IPS-NIHi7 (cell line): ENCODE measurements at regions not wholly inside any gene's neighbourhood (a gene's known extent, or its start where the extent isn't known, plus 50 kb on each side); places are given as distances from the start of the nearest gene placed in this dataset.
A peak's percentile ranks its signal among the peaks of the same experiment; 100 is the strongest.

ENCODE experiments used
- DNase-seq: peaks from one replicate; pipeline ENCODE4 v3.0.0; 2012; ENCODE audit warnings: mixed read lengths; ENCODE audit errors: extremely low spot score

- DNase-seq: no peak
These were observed 147.9 kb downstream of the IMPG2 start for GRCh38 chr3:101172516-101172915.

- DNase-seq: no peak
These were observed 148.6 kb downstream of the IMPG2 start for GRCh38 chr3:101171681-101172191.

GRCh38 chr3:101170806-101171558, 149.4 kb downstream of the IMPG2 start:
- no peak for DNase-seq

GRCh38 chr3:101170062-101170771, 150.2 kb downstream of the IMPG2 start:
- no peak for DNase-seq

- no peak for DNase-seq
These were observed 150.9 kb downstream of the IMPG2 start for GRCh38 chr3:101169516-101169915.

- DNase-seq: no peak
These were observed 153.0 kb downstream of the IMPG2 start for GRCh38 chr3:101167376-101167775.

- no peak for DNase-seq
These were observed 154.2 kb downstream of the IMPG2 start for GRCh38 chr3:101166150-101166549.

- DNase-seq: no peak
These were observed 156.8 kb downstream of the IMPG2 start for GRCh38 chr3:101163554-101163953.

GRCh38 chr3:101159478-101159877, 160.9 kb downstream of the IMPG2 start:
- no peak for DNase-seq

- no peak for DNase-seq
These were observed 162.0 kb downstream of the IMPG2 start for GRCh38 chr3:101158374-101158773.

GRCh38 chr3:101156787-101157345, 163.5 kb downstream of the IMPG2 start:
- DNase-seq: no peak

- DNase-seq: no peak
These were observed 162.6 kb upstream of the ABI3BP start for GRCh38 chr3:101155825-101156224.

- no peak for DNase-seq
These were observed 161.2 kb upstream of the ABI3BP start for GRCh38 chr3:101154401-101154800.

GRCh38 chr3:101151286-101151913, 158.2 kb upstream of the ABI3BP start:
- no peak for DNase-seq

- DNase-seq: no peak
These were observed 157.3 kb upstream of the ABI3BP start for GRCh38 chr3:101150504-101150903.

GRCh38 chr3:101149707-101150106, 156.5 kb upstream of the ABI3BP start:
- DNase-seq: no peak

- no peak for DNase-seq
These were observed 156.0 kb upstream of the ABI3BP start for GRCh38 chr3:101149251-101149650.

GRCh38 chr3:101148001-101148400, 154.8 kb upstream of the ABI3BP start:
- DNase-seq: no peak

GRCh38 chr3:101146946-101147345, 153.7 kb upstream of the ABI3BP start:
- DNase-seq: peak; percentile 15

- peak; percentile 15 for DNase-seq
These were observed 150.9 kb upstream of the ABI3BP start for GRCh38 chr3:101144105-101144504.

GRCh38 chr3:101143012-101143411, 149.8 kb upstream of the ABI3BP start:
- DNase-seq: no peak

GRCh38 chr3:101142160-101142559, 148.9 kb upstream of the ABI3BP start:
- DNase-seq: no peak
